NOMO-1 (cell line): ENCODE measurements at regions not wholly inside any gene's neighbourhood (a gene's known extent, or its start where the extent isn't known, plus 50 kb on each side); places are given as distances from the start of the nearest gene placed in this dataset.

Experiments
- DNase-seq, 2 experiments: peaks; one replicate each; lab custom pipeline; 2025; ENCODE audit not compliant: unreplicated experiment in 2 of 2; lab: John Stamatoyannopoulos, UW

GRCh38 chr20:51221103-51221502 lies 198.2 kb upstream of the KCNG1 start:
- DNase-seq, result no peak

GRCh38 chr20:51220293-51220706 lies 197.4 kb upstream of the KCNG1 start:
- DNase-seq, result peak; percentile 5 to 9

- no peak for DNase-seq
These were observed 196.6 kb upstream of the KCNG1 start for GRCh38 chr20:51219544-51219943.

GRCh38 chr20:51218603-51219002 lies 195.7 kb upstream of the KCNG1 start:
- DNase-seq, result no peak

GRCh38 chr20:51217347-51218045 lies 194.6 kb upstream of the KCNG1 start:
- DNase-seq, result no peak

- DNase-seq, result peak; percentile 26 to 68
These were observed 193.9 kb upstream of the KCNG1 start for GRCh38 chr20:51216850-51217249.

- DNase-seq, result no peak
These were observed 189.9 kb upstream of the KCNG1 start for GRCh38 chr20:51212816-51213215.

GRCh38 chr20:51211191-51211590 lies 188.3 kb upstream of the KCNG1 start:
- DNase-seq, result no peak

- DNase-seq, result no peak
These were observed 187.2 kb upstream of the KCNG1 start for GRCh38 chr20:51210084-51210483.

- DNase-seq, result no peak
These were observed 185.3 kb upstream of the KCNG1 start for GRCh38 chr20:51208162-51208561.

GRCh38 chr20:51206032-51206662 lies 183.2 kb upstream of the KCNG1 start:
- no peak for DNase-seq

GRCh38 chr20:51204794-51205193 lies 181.9 kb upstream of the KCNG1 start:
- no peak for DNase-seq

GRCh38 chr20:51204051-51204715 lies 181.3 kb upstream of the KCNG1 start:
- DNase-seq, result no peak

- DNase-seq, result no peak
These were observed 179.4 kb upstream of the KCNG1 start for GRCh38 chr20:51202304-51202703.

GRCh38 chr20:51199920-51200319 lies 177.0 kb upstream of the KCNG1 start:
- DNase-seq, result no peak

GRCh38 chr20:51198876-51199523 lies 176.1 kb upstream of the KCNG1 start:
- DNase-seq, result no peak

GRCh38 chr20:51198238-51198637 lies 175.3 kb upstream of the KCNG1 start:
- no peak for DNase-seq

GRCh38 chr20:51196991-51197651 lies 174.2 kb upstream of the KCNG1 start:
- DNase-seq, result no peak

GRCh38 chr20:51195990-51196389 lies 173.1 kb upstream of the KCNG1 start:
- DNase-seq, result no peak

- DNase-seq, result no peak
These were observed 172.6 kb upstream of the KCNG1 start for GRCh38 chr20:51195419-51195901.
